GM23338 (cell line): ENCODE measurements at regions not wholly inside any gene's neighbourhood (a gene's known extent, or its start where the extent isn't known, plus 50 kb on each side); places are given as distances from the start of the nearest gene placed in this dataset.

Experiments
- ATAC-seq: fragments of 200-7000 bp; cut with Tn5 transposase; 3 replicates; pipeline ENCODE4 v1.9.1; 2020
- DNase-seq: peaks from one replicate; pipeline ENCODE4 v3.0.0-alpha.2; 2015; ENCODE audit warnings: low spot score
- H2AFZ ChIP-seq: fragments of 200-600 bp; sonication (generic); 2 replicates; pipeline ENCODE4 v1.8.0; 2016; ENCODE audit warnings: antibody characterized with exemption, mild to moderate bottlenecking, moderate library complexity
- H3F3A ChIP-seq: fragments of 200-600 bp; sonication (generic); replicated peaks from 2 replicates; pipeline ENCODE4 v1.8.0; 2017; ENCODE audit warnings: antibody characterized with exemption, mixed run types, low read depth
- H3K27ac ChIP-seq: fragments of 200-600 bp; sonication (generic); 2 replicates; pipeline ENCODE4 v1.6.1; 2016; ENCODE audit warnings: low read depth
- H3K27me3 ChIP-seq: fragments of 200-600 bp; sonication (generic); 2 replicates; pipeline ENCODE4 v1.8.0; 2016; ENCODE audit warnings: mild to moderate bottlenecking, mixed run types, moderate library complexity; ENCODE audit not compliant: insufficient read depth
- H3K36me3 ChIP-seq: fragments of 200-600 bp; sonication (generic); 2 replicates; pipeline ENCODE4 v1.8.0; 2016; ENCODE audit warnings: mild to moderate bottlenecking; ENCODE audit not compliant: insufficient read depth
- H3K4me1 ChIP-seq: fragments of 200-600 bp; sonication (generic); 2 replicates; pipeline ENCODE4 v1.8.0; 2016; ENCODE audit warnings: mild to moderate bottlenecking, moderate library complexity; ENCODE audit not compliant: insufficient read depth
- H3K4me2 ChIP-seq: fragments of 200-600 bp; sonication (generic); 2 replicates; pipeline ENCODE4 v1.7.1; 2017; ENCODE audit warnings: mixed run types
- H3K4me3 ChIP-seq: fragments of 200-600 bp; sonication (generic); 2 replicates; pipeline ENCODE4 v1.6.1; 2016; ENCODE audit warnings: mixed run types
- H3K79me2 ChIP-seq: fragments of 200-600 bp; sonication (generic); replicated peaks from 2 replicates; pipeline ENCODE4 v1.8.0; 2017; ENCODE audit warnings: mild to moderate bottlenecking; ENCODE audit not compliant: insufficient read depth
- H3K9me2 ChIP-seq: fragments of 200-600 bp; sonication (generic); 2 replicates; pipeline ENCODE4 v1.8.0; 2017; ENCODE audit not compliant: insufficient read depth
- H4K20me1 ChIP-seq: fragments of 200-600 bp; sonication (generic); replicated peaks from 2 replicates; pipeline ENCODE4 v1.8.0; 2017; ENCODE audit warnings: mild to moderate bottlenecking; ENCODE audit not compliant: insufficient read depth
- H3K27ac Mint-ChIP-seq: 2 replicates; pipeline ENCODE4 v1.8.0; 2020; ENCODE audit warnings: inconsistent platforms, mild to moderate bottlenecking, moderate library complexity, mixed read lengths
- H3K27me3 Mint-ChIP-seq: 3 replicates; pipeline ENCODE4 v1.8.0; 2022; ENCODE audit warnings: low read depth, mild to moderate bottlenecking, moderate library complexity, mixed read lengths, inconsistent platforms; ENCODE audit not compliant: insufficient read depth, poor library complexity
- H3K36me3 Mint-ChIP-seq: 3 replicates; pipeline ENCODE4 v1.8.0; 2021; ENCODE audit warnings: low read depth, mild to moderate bottlenecking, inconsistent platforms, moderate library complexity, mixed read lengths
- H3K4me1 Mint-ChIP-seq: 3 replicates; pipeline ENCODE4 v1.8.0; 2020; ENCODE audit warnings: mild to moderate bottlenecking, inconsistent platforms, mixed read lengths
- H3K4me3 Mint-ChIP-seq: 3 replicates; pipeline ENCODE4 v1.8.0; 2021; ENCODE audit warnings: moderate library complexity, mild to moderate bottlenecking, inconsistent platforms, mixed read lengths
- H3K9me3 Mint-ChIP-seq: 3 replicates; pipeline ENCODE4 v1.8.0; 2020; ENCODE audit warnings: moderate library complexity, mild to moderate bottlenecking, inconsistent platforms, mixed read lengths
- CREB1 ChIP-seq: fragments of 250-450 bp; sonication (Bioruptor Pico); IDR thresholded peaks from 2 replicates; pipeline ENCODE4 v1.5.0; 2020; ENCODE audit warnings: low read depth, mild to moderate bottlenecking, moderate library complexity
- JUNB ChIP-seq: IDR thresholded peaks from one replicate; pipeline ENCODE4 v1.6.1; 2016; ENCODE audit warnings: antibody characterized with exemption; ENCODE audit not compliant: unreplicated experiment
- POLR2AphosphoS5 ChIP-seq: IDR thresholded peaks from 2 replicates; pipeline ENCODE4 v1.6.1; 2016; ENCODE audit warnings: antibody characterized with exemption, low read depth
- STAT1 ChIP-seq: IDR thresholded peaks from one replicate; pipeline ENCODE4 v1.6.1; 2016; ENCODE audit warnings: antibody characterized with exemption; ENCODE audit not compliant: unreplicated experiment
- ZNF114 ChIP-seq: fragments of 250-450 bp; sonication (Bioruptor Pico); IDR thresholded peaks from 2 replicates; pipeline ENCODE4 v1.5.0; 2020; ENCODE audit warnings: mild to moderate bottlenecking, moderate library complexity
- ZNF331 ChIP-seq: fragments of 250-450 bp; sonication (Bioruptor Pico); IDR thresholded peaks from 2 replicates; pipeline ENCODE4 v1.5.0; 2020; ENCODE audit warnings: low read depth, mild to moderate bottlenecking, moderate library complexity
- TF ChIP-seq, protein P1 (sequence below): IDR thresholded peaks from 2 replicates; pipeline ENCODE4 v1.6.1; 2016; ENCODE audit warnings: antibody characterized with exemption
- TF ChIP-seq, protein P2 (sequence below): IDR thresholded peaks from one replicate; pipeline ENCODE4 v1.6.1; 2018; ENCODE audit warnings: antibody characterized with exemption; ENCODE audit not compliant: unreplicated experiment

DNA sequence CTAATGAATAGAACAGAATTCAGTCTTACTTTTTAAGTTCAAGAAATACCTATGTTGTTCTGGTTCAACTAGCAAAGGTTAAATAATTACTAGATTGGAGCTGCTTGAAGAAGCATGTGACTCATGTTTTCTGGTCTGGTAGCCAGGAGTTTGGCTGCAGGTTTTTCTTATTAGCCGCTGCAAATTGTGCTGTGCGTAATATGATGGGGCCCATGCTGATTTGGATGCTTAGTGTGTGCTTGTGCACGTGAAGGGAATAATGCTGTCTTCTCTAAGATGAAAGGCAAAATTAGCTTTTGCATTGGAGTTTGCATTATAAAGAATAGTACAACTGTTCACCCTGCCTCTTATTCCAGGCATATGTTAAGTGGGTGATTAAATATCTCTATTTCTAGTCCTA, 219.6 kb downstream of the SNCA start:
- TF ChIP-seq STAT1: no peak
- no peak for TF ChIP-seq JUNB
- no peak for TF ChIP-seq POLR2AphosphoS5
- peaks cover 1% of the 10 kb centered on the region for H3K27me3 Mint-ChIP-seq
- Histone ChIP-seq H3K4me3 (no peak overlapping the region), H3K27me3 (no peaks in the 10 kb centered on the region), H4K20me1 (no peaks in the 10 kb centered on the region), H3K27ac (no peak overlapping the region), H3K36me3 (no peaks in the 10 kb centered on the region), H3K9me2 (no peaks in the 10 kb centered on the region), H2AFZ (no peak overlapping the region), H3K4me1 (no peaks in the 10 kb centered on the region), H3K79me2 (no peaks in the 10 kb centered on the region), H3F3A (no peaks in the 10 kb centered on the region), H3K4me2 (no peak overlapping the region)
- H3K36me3 Mint-ChIP-seq: no peaks in the 10 kb centered on the region
- ATAC-seq (no peak), DNase-seq (no peak)
- H3K4me3 Mint-ChIP-seq: no peak overlapping the region
- H3K9me3 Mint-ChIP-seq: no peaks in the 10 kb centered on the region; the same call in 2 of the 3 replicates
- no peak overlapping the region for H3K27ac Mint-ChIP-seq
- H3K4me1 Mint-ChIP-seq: peaks cover 14% of the 10 kb centered on the region; the same call in 2 of the 3 replicates

DNA sequence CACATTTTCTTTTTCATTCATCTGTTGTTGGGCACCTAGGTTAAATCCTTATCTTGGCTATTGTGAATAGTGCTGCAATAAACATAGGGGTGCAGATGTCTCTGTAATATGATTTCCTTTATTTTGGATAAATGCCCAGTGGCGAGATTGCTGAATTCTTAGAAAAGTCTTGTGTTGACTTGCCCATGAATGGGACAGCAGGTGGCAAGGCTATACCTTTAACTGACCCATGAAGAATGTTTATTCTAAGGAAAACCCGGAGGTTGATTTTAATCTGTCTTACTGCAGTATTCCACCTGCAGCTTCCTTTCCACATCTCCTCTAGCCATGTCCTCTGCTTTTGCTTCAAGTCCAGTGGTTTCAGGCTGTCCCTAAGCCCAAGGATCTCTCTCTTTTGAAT, 220.6 kb downstream of the SNCA start:
- Histone ChIP-seq H3K4me3 (no peak overlapping the region), H3K4me2 (no peak overlapping the region), H2AFZ (peak overlapping the region; percentile 56; the same call in 1 of the 2 replicates), H3F3A (no peaks in the 10 kb centered on the region), H3K9me2 (no peaks in the 10 kb centered on the region), H4K20me1 (no peaks in the 10 kb centered on the region), H3K36me3 (no peaks in the 10 kb centered on the region), H3K4me1 (no peaks in the 10 kb centered on the region), H3K79me2 (no peaks in the 10 kb centered on the region), H3K27me3 (no peaks in the 10 kb centered on the region), H3K27ac (no peak overlapping the region)
- TF ChIP-seq ZNF331: no peak
- no peak for TF ChIP-seq ZNF114 (CRISPR knock-in tag)
- no peak for TF ChIP-seq POLR2AphosphoS5
- TF ChIP-seq, protein P1, sequence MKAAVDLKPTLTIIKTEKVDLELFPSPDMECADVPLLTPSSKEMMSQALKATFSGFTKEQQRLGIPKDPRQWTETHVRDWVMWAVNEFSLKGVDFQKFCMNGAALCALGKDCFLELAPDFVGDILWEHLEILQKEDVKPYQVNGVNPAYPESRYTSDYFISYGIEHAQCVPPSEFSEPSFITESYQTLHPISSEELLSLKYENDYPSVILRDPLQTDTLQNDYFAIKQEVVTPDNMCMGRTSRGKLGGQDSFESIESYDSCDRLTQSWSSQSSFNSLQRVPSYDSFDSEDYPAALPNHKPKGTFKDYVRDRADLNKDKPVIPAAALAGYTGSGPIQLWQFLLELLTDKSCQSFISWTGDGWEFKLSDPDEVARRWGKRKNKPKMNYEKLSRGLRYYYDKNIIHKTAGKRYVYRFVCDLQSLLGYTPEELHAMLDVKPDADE: no peak
- TF ChIP-seq, protein P2, sequence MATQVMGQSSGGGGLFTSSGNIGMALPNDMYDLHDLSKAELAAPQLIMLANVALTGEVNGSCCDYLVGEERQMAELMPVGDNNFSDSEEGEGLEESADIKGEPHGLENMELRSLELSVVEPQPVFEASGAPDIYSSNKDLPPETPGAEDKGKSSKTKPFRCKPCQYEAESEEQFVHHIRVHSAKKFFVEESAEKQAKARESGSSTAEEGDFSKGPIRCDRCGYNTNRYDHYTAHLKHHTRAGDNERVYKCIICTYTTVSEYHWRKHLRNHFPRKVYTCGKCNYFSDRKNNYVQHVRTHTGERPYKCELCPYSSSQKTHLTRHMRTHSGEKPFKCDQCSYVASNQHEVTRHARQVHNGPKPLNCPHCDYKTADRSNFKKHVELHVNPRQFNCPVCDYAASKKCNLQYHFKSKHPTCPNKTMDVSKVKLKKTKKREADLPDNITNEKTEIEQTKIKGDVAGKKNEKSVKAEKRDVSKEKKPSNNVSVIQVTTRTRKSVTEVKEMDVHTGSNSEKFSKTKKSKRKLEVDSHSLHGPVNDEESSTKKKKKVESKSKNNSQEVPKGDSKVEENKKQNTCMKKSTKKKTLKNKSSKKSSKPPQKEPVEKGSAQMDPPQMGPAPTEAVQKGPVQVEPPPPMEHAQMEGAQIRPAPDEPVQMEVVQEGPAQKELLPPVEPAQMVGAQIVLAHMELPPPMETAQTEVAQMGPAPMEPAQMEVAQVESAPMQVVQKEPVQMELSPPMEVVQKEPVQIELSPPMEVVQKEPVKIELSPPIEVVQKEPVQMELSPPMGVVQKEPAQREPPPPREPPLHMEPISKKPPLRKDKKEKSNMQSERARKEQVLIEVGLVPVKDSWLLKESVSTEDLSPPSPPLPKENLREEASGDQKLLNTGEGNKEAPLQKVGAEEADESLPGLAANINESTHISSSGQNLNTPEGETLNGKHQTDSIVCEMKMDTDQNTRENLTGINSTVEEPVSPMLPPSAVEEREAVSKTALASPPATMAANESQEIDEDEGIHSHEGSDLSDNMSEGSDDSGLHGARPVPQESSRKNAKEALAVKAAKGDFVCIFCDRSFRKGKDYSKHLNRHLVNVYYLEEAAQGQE: no peak
- TF ChIP-seq CREB1 (CRISPR knock-in tag): no peak
- H3K27me3 Mint-ChIP-seq: peaks cover 1% of the 10 kb centered on the region
- ATAC-seq: no peak
- no peak overlapping the region for H3K27ac Mint-ChIP-seq
- no peak for DNase-seq
- H3K4me1 Mint-ChIP-seq: peaks cover 14% of the 10 kb centered on the region; the same call in 2 of the 3 replicates
- no peak overlapping the region for H3K4me3 Mint-ChIP-seq
- H3K36me3 Mint-ChIP-seq: no peaks in the 10 kb centered on the region
- no peaks in the 10 kb centered on the region for H3K9me3 Mint-ChIP-seq
